ENCODE measurements at regions not wholly inside any gene's neighbourhood (a gene's known extent, or its start where the extent isn't known, plus 50 kb on each side); places are given as distances from the start of the nearest gene placed in this dataset.

DNA sequence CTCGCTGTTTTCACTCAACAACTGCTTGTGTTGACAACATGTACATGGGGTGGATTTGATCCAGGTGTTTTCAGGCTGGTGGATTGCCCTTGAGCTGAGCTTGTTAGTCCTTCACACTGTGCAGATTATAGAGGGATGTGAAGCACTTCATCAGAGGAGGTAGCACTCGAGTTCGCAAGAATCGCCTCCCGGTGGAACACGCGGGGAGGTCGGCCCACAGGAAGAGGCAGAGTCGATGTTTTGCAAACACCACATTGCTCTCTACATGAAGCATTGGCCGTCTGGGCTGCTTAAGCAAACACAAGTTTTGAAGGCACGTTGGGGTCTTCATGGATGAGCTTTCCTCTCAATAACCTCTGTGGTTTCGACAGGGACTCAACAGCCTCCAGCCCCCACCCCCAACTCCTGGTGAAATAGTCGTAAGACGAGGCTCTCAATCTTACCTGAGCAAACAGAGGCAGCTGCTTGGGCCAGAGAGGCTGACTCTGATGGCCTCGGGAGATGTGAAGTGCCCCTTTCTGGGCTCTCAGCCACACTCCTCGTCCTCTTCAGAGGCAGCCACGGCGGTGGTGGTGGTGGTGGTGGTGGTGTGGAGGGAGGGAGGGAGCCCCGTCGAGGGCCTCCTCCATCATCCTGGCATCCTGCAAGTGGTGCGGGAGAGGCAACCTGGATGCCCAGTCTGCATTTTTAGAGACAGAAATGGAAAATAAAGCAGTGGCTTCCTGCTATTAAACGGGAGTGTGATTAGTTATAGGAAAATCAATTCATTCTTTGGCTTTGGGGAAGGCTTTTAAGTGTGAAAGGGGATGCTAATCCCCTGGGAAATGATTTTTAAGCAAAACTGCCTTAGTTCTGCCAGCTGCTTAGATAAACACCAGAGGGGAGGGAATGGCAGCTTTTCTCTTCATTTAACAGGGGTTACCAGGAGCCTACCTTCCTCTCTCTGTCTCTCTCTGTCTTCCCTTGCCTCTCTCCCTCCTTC is 552.5 kb upstream of the EEF2KMT start:
- Mint-ChIP-seq H3K4me3 (no peak overlapping the region), H3K36me3 (ENCODE audit: low read depth) (no peaks in the 10 kb centered on the region), H3K27ac (no peak overlapping the region), H3K9me3 (peaks cover 3% of the 10 kb centered on the region), H3K27me3 (no peaks in the 10 kb centered on the region), H3K4me1 (no peaks in the 10 kb centered on the region)
- DNase-seq = no peak
- CTCF ChIA-PET = no interaction called here
- POLR2A ChIA-PET = no interaction called here

DNA sequence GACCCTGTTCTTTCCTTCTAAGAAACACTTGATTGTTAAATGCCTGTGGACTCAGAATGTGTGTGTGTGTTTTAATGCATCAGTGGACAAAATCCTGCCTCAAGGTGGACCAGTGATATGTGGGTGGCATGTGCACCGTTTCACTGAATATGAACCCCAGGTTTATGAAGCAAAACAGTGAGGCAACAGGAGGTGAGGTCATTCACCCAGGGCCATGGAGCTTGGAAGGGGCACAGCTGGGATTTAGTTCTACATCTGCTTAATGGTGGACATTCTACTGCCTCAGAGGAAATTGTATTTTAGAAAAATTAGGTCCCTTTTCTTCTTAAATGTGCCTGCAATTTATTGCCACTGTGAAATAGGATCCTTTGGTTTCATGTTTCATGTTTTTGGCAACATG is 549.5 kb upstream of the EEF2KMT start:
- CTCF ChIA-PET = no interaction called here
- Mint-ChIP-seq H3K4me3 (no peak overlapping the region), H3K4me1 (no peaks in the 10 kb centered on the region), H3K9me3 (peaks cover 3% of the 10 kb centered on the region), H3K27ac (no peak overlapping the region), H3K36me3 (ENCODE audit: low read depth) (no peaks in the 10 kb centered on the region), H3K27me3 (no peaks in the 10 kb centered on the region)
- POLR2A ChIA-PET = no interaction called here
- no peak for DNase-seq

DNA sequence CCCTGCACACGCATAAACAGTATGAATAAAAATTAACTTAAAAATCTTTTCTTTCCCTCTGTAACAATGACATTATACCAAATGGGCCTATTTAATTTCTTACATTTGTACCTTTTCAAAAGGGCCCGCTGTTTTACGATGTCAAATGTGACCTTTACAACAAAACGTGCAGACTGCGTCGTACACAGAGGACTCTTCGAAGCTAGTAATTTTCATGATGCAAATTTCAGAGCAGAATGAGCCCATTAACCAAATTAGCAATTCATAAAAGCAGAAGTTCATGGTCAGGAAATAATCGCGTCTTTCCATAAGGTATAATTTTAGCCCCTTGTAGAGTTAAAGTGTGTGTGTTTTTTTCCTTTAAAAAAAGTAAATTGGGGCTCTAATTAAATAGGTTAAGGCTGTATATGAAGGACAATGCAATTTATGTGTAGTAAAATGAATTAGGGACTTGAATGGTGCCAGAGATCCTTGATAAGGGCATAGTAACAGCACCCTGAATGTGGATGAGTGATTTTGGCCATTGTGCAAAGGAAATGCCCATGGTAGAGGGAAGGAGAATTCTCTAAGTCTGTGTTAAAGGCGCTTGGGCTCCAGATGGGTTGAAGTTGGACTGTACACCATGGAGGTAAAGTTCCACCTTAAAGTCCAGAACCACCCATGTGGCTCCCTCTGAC is 546.4 kb upstream of the EEF2KMT start:
- Mint-ChIP-seq H3K27ac (no peak overlapping the region), H3K27me3 (no peaks in the 10 kb centered on the region), H3K9me3 (peaks cover 16% of the 10 kb centered on the region), H3K36me3 (ENCODE audit: low read depth) (no peaks in the 10 kb centered on the region), H3K4me1 (no peaks in the 10 kb centered on the region), H3K4me3 (no peak overlapping the region)
- ChIA-PET POLR2A (no interaction called here), CTCF (no interaction called here)
- DNase-seq = no peak

DNA sequence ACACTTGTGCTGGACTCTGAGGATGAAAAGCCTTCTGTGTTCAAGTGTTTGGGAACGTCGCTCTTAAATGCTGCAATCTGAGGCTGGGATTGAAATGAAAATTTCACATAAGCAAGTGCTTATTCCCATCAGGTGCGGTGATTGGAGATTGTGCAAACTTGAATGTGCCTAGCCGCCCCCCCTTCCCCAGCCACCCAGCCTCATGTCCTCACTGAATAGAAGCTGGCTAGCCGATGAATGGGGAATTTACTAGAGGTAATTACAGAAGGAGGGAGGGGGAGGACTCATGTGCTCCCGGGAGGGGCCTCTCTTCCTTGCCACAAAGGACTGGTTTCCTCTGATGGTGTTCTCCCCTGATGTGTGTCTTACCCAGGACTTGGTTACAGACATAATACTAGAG is 544.8 kb upstream of the EEF2KMT start:
- Mint-ChIP-seq H3K4me3 (no peak overlapping the region), H3K27me3 (no peaks in the 10 kb centered on the region), H3K9me3 (peaks cover 17% of the 10 kb centered on the region), H3K36me3 (ENCODE audit: low read depth) (no peaks in the 10 kb centered on the region), H3K4me1 (no peaks in the 10 kb centered on the region), H3K27ac (no peak overlapping the region)
- ChIA-PET POLR2A (no interaction called here), CTCF (no interaction called here)
- no peak for DNase-seq

DNA sequence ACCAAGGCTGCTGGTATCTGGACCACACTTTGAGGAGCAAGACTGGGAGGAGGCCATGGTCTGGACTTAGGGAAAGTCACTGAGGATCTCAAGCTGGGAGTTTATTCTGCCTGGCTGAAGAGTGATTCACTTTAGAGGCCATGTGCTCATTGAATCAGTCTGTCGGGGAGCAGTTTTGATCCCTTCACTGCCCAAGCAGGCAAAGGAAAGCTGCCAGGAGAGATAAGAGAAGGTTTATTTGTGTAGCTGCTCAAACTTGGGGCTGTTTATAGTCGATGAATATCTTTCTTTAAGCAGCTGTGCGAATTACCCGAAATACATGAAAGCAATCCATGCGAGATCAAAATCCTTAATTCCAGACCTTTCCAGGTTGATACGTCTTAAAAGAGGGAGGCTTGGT is 544.4 kb upstream of the EEF2KMT start:
- Mint-ChIP-seq H3K4me1 (no peaks in the 10 kb centered on the region), H3K27me3 (no peaks in the 10 kb centered on the region)
- CTCF ChIA-PET = no interaction called here

DNA sequence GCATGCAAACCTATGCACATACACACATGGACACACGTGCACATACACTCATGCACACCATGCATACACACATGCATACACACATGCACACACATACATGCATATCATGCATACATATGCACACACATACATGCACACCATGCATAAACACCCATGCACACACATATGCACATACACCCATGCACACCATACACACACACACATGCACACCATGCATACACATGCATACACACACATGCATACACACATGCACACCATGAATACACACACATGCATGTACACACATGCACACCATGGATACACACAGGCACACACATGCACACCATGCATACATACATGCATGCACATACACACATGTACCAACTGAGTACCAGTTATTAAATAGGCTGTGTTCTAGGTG is 543.3 kb upstream of the EEF2KMT start:
- CTCF ChIA-PET = no interaction called here
- no peak overlapping the region for H3K4me3 Mint-ChIP-seq
- H3K4me1 Mint-ChIP-seq = no peaks in the 10 kb centered on the region
- no peak overlapping the region for H3K27ac Mint-ChIP-seq
- H3K27me3 Mint-ChIP-seq = no peaks in the 10 kb centered on the region
- peaks cover 17% of the 10 kb centered on the region for H3K9me3 Mint-ChIP-seq
- POLR2A ChIA-PET = no interaction called here
- H3K36me3 Mint-ChIP-seq (ENCODE audit: low read depth) = no peaks in the 10 kb centered on the region
- no peak for DNase-seq

More for the DNA sequence above, 544.4 kb upstream of the EEF2KMT start:
- Mint-ChIP-seq H3K4me3 (no peak overlapping the region), H3K27ac (no peak overlapping the region), H3K36me3 (ENCODE audit: low read depth) (no peaks in the 10 kb centered on the region), H3K9me3 (peaks cover 17% of the 10 kb centered on the region)
- POLR2A ChIA-PET = no interaction called here
- no peak for DNase-seq

DNA sequence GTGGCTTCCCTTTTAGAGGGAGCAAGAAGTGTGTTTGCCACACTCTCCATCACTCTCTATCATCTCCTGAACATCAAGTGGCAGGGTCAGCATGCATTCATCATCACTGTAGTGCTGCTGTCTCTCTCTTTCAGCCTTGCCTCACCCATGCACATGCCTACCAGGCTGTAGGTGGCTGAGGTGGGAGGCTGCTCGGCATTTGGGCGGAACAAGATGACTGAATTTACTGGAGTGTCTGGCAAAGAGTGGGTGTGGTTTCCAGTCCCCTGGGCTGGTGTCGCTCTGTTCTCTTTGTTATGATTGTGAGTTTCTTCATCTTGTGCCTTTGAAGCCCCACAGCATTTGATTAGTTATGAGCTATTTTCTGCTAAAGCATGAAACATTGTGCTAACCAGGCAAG is 541.9 kb upstream of the EEF2KMT start:
- Mint-ChIP-seq H3K36me3 (ENCODE audit: low read depth) (no peaks in the 10 kb centered on the region), H3K27ac (no peak overlapping the region), H3K4me3 (no peak overlapping the region), H3K4me1 (no peaks in the 10 kb centered on the region), H3K27me3 (no peaks in the 10 kb centered on the region), H3K9me3 (peaks cover 17% of the 10 kb centered on the region)
- DNase-seq = no peak
- ChIA-PET POLR2A (no interaction called here), CTCF (no interaction called here)

DNA sequence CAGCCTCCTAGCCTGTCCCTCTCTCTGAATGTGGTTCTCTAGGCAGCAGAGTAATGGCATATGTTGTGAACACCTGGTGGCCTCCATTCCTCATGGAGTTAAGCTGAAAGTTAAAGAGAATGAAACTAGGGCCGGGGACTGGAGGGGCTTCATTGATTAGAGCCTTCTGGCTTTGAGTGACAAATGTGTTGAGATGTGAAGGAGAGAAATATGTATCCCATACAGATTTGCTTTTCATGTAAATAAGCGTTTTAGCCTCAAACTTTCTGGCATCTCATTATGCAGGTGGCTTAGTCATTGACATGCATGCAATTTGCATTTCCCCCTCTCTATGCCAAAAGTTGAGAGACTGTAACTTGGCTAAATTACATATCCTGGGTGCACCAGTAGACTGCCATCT is 537.7 kb upstream of the EEF2KMT start:
- Mint-ChIP-seq H3K9me3 (peaks cover 7% of the 10 kb centered on the region), H3K27ac (no peak overlapping the region), H3K36me3 (ENCODE audit: low read depth) (no peaks in the 10 kb centered on the region), H3K4me3 (no peak overlapping the region), H3K4me1 (no peaks in the 10 kb centered on the region), H3K27me3 (no peaks in the 10 kb centered on the region)
- ChIA-PET CTCF (no interaction called here), POLR2A (no interaction called here)
- no peak for DNase-seq

DNA sequence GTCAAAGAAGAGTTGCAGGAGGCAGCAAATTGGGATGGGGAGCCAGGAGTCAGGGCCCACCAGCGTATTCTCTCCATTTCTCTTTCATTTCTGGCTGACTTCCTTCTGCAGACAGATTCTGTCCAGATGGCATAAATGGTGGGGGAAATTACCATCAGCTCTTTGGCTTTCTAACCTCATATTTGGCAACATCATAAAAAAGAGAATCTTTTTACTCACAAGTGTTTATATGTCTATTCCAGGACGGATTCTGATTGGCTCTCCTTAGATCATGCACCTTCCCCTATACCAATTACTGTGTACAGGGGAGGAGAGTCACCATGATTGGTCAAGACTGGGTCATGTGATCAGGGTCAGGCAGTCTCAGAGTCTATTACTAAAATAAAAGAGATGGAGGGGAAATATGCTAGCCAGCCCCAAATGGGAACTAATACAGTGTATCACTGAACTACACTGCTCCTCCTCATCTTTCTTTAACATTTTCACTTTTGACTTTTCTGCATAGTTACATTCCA is 537.1 kb upstream of the EEF2KMT start:
- POLR2A ChIA-PET = no interaction called here
- no peak overlapping the region for H3K4me3 Mint-ChIP-seq
- no peaks in the 10 kb centered on the region for H3K27me3 Mint-ChIP-seq
- no peaks in the 10 kb centered on the region for H3K36me3 Mint-ChIP-seq (ENCODE audit: low read depth)
- no peak overlapping the region for H3K27ac Mint-ChIP-seq
- no peaks in the 10 kb centered on the region for H3K4me1 Mint-ChIP-seq
- peaks cover 3% of the 10 kb centered on the region for H3K9me3 Mint-ChIP-seq
- no peak for DNase-seq
- CTCF ChIA-PET = interaction anchor here (0.8 to 1.7 kb wide), 2 partner anchors 18 to 73 kb away, joined by 3 to 4 read pairs; no protein-coding TSS in a partner anchor

DNA sequence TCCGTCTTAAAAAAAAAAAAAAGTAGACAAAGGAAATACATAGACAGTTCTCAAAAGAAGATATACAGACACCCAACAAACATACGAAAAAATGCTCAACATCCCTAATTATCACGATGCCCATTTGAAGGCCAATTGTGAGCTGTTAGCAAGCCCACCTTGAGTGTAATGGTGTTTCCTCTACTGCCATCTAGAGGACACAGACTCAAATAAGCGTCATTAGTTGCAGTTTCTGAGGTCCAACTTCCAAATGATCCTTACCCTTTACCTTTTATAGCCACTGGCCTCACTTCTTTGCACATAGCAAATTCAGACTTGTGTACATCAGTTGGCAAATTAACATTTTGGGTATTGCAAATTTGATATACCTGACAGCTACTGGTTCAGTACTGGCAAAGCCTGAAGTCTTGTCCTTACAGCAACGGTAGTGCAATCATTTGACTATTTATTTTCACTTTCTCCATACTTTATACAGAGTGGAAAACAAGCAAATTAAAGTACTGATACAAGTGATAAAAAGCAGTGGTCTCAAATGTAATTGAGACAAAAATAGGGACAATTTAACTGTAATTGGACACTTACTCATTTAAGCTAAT is 536.3 kb upstream of the EEF2KMT start:
- Mint-ChIP-seq H3K27ac (no peak overlapping the region), H3K36me3 (ENCODE audit: low read depth) (no peaks in the 10 kb centered on the region), H3K9me3 (peaks cover under 1% of the 10 kb centered on the region), H3K4me1 (no peaks in the 10 kb centered on the region), H3K4me3 (no peak overlapping the region), H3K27me3 (no peaks in the 10 kb centered on the region)
- no peak for DNase-seq
- ChIA-PET POLR2A (no interaction called here), CTCF (interaction anchor here (0.6 to 1.7 kb wide), 4 partner anchors 18 to 800 kb away, joined by 3 to 4 read pairs (median 4); no protein-coding TSS in a partner anchor)

DNA sequence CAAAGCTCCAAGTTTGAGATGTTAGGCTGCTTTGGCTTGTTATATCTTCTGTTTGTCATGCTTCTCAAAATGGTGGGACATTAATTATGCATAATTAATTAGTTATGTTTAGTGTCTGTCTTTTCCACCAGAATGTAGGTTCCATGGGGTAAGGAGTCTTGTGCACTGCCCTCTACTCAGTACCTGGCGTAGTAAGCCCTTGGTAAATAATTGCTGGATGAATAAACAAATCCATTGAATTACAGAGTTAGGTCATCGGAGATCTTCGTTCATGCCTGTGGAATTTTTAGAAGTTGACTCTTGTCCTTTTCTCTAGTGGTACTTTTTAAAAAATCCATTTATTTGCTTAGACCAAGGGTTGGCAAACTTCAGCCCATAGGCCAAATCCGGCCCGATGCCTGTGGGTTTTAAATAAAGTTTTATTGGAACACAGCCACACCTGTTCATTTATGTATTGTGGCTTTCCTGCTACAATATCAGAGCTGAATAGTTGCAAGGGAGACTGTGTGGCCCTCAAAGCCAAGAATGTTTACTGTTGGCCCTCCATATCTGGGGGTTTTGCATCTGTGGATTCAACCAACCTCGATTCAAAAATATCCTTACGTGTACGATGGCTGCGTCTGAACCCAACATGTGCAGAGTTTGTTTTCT is 524.8 kb upstream of the EEF2KMT start:
- Mint-ChIP-seq H3K4me1 (no peaks in the 10 kb centered on the region), H3K4me3 (no peak overlapping the region), H3K9me3 (peaks cover 15% of the 10 kb centered on the region), H3K27me3 (no peaks in the 10 kb centered on the region), H3K36me3 (ENCODE audit: low read depth) (no peaks in the 10 kb centered on the region), H3K27ac (no peak overlapping the region)
- no peak for DNase-seq
- CTCF ChIA-PET = no interaction called here
- POLR2A ChIA-PET = no interaction called here

DNA sequence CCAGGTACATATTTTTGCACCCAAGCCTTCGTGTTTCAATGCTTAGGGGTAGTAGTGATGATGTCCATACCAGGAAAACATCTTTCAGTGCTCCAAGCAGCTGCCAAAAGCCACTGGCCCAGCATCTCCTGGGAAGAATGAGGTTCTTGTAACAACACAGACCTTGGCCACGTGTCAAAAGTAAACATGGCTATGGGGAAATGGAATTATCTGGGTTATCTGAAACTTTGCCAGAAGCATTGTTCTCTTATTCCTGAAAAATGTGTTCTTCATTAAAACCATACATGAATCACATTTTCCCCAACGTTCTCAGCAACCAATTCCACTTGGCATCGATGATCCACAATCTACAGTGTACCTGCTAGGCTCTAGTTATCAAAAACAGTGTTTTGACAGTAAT is 524.2 kb upstream of the EEF2KMT start:
- Mint-ChIP-seq H3K4me1 (no peaks in the 10 kb centered on the region), H3K27me3 (peaks cover 2% of the 10 kb centered on the region), H3K9me3 (peaks cover 15% of the 10 kb centered on the region), H3K36me3 (ENCODE audit: low read depth) (no peaks in the 10 kb centered on the region), H3K27ac (no peak overlapping the region), H3K4me3 (no peak overlapping the region)
- POLR2A ChIA-PET = no interaction called here
- DNase-seq = no peak
- CTCF ChIA-PET = no interaction called here

DNA sequence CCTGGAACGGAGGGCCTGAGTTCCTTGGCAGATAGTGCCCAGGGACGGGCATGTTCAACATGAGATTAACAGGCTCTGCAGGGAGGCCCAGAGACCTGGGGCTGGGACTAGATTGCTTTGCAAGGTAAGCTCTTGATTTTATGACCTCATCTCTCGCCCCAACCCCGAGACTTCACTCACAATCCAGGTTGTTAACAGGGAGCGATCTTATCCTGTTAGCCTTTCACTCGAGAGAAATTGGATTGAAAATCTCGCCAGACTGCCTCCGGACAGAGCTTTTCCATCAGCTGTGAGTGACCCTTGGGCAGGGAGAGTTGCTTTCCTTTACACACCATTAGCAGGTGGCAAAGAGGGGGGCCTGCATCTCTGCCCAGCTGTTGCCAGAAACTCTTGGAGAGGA is 521.7 kb upstream of the EEF2KMT start:
- H3K36me3 Mint-ChIP-seq (ENCODE audit: low read depth) = no peaks in the 10 kb centered on the region
- ChIA-PET POLR2A (no interaction called here), CTCF (no interaction called here)
- no peak for DNase-seq
- H3K4me1 Mint-ChIP-seq = peaks cover 1% of the 10 kb centered on the region
- no peak overlapping the region for H3K4me3 Mint-ChIP-seq
- peaks cover 5% of the 10 kb centered on the region for H3K9me3 Mint-ChIP-seq
- H3K27me3 Mint-ChIP-seq = peaks cover 2% of the 10 kb centered on the region
- H3K27ac Mint-ChIP-seq = no peak overlapping the region
